ENCODE measurements at regions not wholly inside any gene's neighbourhood (a gene's known extent, or its start where the extent isn't known, plus 50 kb on each side); places are given as distances from the start of the nearest gene placed in this dataset.

DNA sequence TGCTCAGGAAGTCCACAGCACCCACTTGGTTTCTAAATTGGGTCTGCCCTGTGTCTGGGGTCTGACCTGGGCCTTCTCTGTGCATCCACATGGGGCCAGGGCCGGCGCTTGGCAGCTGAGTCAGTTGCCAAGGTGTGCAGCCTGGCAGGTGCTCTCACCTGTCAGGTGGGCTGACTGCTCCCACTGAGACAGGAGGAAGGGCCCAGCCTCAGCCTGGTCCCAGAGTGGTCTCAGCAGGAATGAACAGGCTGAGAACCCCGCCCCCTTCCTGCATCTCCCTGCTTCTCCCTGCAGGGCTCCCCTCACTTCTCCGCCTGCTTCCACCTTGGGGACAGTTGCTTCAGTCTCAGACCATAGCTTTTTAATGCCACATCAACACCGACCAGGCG lies 60.5 kb downstream of the BARX1 start:
- TF ChIP-seq, protein P1, sequence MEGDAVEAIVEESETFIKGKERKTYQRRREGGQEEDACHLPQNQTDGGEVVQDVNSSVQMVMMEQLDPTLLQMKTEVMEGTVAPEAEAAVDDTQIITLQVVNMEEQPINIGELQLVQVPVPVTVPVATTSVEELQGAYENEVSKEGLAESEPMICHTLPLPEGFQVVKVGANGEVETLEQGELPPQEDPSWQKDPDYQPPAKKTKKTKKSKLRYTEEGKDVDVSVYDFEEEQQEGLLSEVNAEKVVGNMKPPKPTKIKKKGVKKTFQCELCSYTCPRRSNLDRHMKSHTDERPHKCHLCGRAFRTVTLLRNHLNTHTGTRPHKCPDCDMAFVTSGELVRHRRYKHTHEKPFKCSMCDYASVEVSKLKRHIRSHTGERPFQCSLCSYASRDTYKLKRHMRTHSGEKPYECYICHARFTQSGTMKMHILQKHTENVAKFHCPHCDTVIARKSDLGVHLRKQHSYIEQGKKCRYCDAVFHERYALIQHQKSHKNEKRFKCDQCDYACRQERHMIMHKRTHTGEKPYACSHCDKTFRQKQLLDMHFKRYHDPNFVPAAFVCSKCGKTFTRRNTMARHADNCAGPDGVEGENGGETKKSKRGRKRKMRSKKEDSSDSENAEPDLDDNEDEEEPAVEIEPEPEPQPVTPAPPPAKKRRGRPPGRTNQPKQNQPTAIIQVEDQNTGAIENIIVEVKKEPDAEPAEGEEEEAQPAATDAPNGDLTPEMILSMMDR (IDR thresholded peaks at IDR 0.05): no peak
- no peak for TF ChIP-seq EZH2 (IDR thresholded peaks at IDR 0.05; ENCODE audit: borderline replicate concordance, insufficient read depth, low read depth, low read length, poor library complexity, severe bottlenecking)
- intact Hi-C loops (cut with micrococcal nuclease): no loop called here
- Histone ChIP-seq H3K4me1 (ENCODE audit: control insufficient read depth in 2 of 2, insufficient read depth in 2 of 2, low read length in 2 of 2) (no peaks in the 10 kb centered on the region), H3K4me2 (replicated peaks; ENCODE audit: low read depth, low read length, poor library complexity, severe bottlenecking) (no peak overlapping the region), H3K36me3 (replicated peaks in 1 of 2; ENCODE audit: control extremely low read depth in 1 of 2, control insufficient read depth in 1 of 2, extremely low read depth in 1 of 2, insufficient read depth in 2 of 2, low read length in 1 of 2) (no peaks in the 10 kb centered on the region), H3K9ac (ENCODE audit: low read length) (no peak overlapping the region), H3K27me3 (replicated peaks in 1 of 4; ENCODE audit: control extremely low read depth in 1 of 4, control insufficient read depth in 3 of 4, insufficient read depth in 4 of 4, low read length in 3 of 4) (no peaks in the 10 kb centered on the region), H3K27ac (ENCODE audit: low read length in 2 of 2) (no peak overlapping the region), H3K4me3 (ENCODE audit: control extremely low read depth in 1 of 5, extremely low read depth in 1 of 5, insufficient read depth in 1 of 5, low read depth in 2 of 5, low read length in 4 of 5) (no peak overlapping the region), H4K20me1 (ENCODE audit: control insufficient read depth, insufficient read depth, low read length, poor library complexity, severe bottlenecking) (no peaks in the 10 kb centered on the region), H3K9me3 (ENCODE audit: control extremely low read depth in 1 of 3, control insufficient read depth in 2 of 3, insufficient read depth in 1 of 3, low read length in 2 of 3) (peaks cover 0 to 28% (median 5%) of the 10 kb centered on the region in 3 donors), H2AFZ (ENCODE audit: insufficient read depth, low read depth, low read length, poor library complexity, severe bottlenecking) (no peak overlapping the region), H3K79me2 (ENCODE audit: control insufficient read depth, insufficient read depth, low read length) (no peaks in the 10 kb centered on the region)
- H3K9me3 Mint-ChIP-seq (ENCODE audit: insufficient read depth): peaks cover 3% of the 10 kb centered on the region
- H3K4me3 Mint-ChIP-seq: no peak overlapping the region
- ChIA-PET POLR2A (no interaction called here), CTCF (no interaction called here)
- DNase-seq (no peak), ATAC-seq (ENCODE audit: low read depth) (no peak)
- 96% methylated on average over 4 of the region's 6 CpGs for WGBS (ENCODE audit: insufficient coverage)
- H3K27me3 Mint-ChIP-seq: no peaks in the 10 kb centered on the region
- H3K27ac Mint-ChIP-seq: no peak overlapping the region
- H3K4me1 Mint-ChIP-seq: no peaks in the 10 kb centered on the region

DNA sequence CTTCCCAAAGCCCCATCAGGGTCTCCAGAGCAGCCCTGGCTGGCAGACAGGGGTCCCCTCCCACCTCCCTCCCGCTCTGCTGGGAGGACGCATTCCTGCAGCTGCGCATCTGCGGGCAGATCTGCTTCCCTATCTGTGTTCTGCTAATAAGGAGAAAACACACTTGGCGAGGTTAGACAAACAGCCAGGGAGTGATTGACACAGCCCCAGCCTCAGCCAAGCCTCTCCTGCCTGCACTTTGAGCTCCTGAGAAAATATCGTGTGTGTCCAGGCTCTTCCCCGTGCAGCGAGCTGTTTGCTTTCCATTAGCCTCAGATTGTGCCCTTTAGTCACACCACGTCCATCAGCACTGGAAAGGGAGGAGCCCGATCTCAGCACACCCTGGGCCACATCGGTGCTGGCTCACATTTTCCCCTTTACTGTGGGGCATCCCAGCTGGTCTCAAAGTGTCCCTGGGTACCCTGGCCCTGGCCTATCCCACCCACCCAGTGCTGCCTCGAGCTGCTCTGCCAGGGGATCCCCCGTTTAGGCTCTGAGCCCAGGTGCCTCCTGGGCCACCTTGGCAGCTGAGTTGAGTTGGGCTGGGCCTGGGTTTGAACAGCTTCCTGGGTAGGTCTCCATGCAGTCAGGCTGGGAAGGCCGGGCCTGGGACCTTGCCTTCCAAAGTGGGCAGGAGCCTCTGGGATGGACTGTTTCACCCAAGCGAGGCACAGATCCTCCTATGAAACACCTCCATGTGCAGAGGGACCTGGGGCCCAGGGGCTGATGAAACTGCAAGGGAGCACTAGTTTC lies 61.1 kb downstream of the BARX1 start:
- Mint-ChIP-seq H3K4me3 (no peak overlapping the region), H3K9me3 (ENCODE audit: insufficient read depth) (peaks cover 3% of the 10 kb centered on the region), H3K27ac (no peak overlapping the region), H3K4me1 (no peaks in the 10 kb centered on the region), H3K27me3 (no peaks in the 10 kb centered on the region)
- WGBS (ENCODE audit: insufficient coverage): 92% methylated on average over 15 of the region's 15 CpGs
- DNase-seq (no peak), ATAC-seq (ENCODE audit: low read depth) (no peak)
- no peaks in the 10 kb centered on the region for H3K4me1 ChIP-seq (ENCODE audit: control insufficient read depth in 2 of 2, insufficient read depth in 2 of 2, low read length in 2 of 2)
- no peaks in the 10 kb centered on the region for H3K79me2 ChIP-seq (ENCODE audit: control insufficient read depth, insufficient read depth, low read length)
- no peaks in the 10 kb centered on the region for H3K27me3 ChIP-seq (replicated peaks in 1 of 4; ENCODE audit: control extremely low read depth in 1 of 4, control insufficient read depth in 3 of 4, insufficient read depth in 4 of 4, low read length in 3 of 4)
- POLR2A ChIA-PET: no interaction called here
- no peak overlapping the region for H3K9ac ChIP-seq (ENCODE audit: low read length)
- no peak overlapping the region for H3K4me3 ChIP-seq (ENCODE audit: control extremely low read depth in 1 of 5, extremely low read depth in 1 of 5, insufficient read depth in 1 of 5, low read depth in 2 of 5, low read length in 4 of 5)
- H3K27ac ChIP-seq (ENCODE audit: low read length in 2 of 2): no peak overlapping the region
- intact Hi-C loops (cut with micrococcal nuclease): no loop called here
- H3K9me3 ChIP-seq (ENCODE audit: control extremely low read depth in 1 of 3, control insufficient read depth in 2 of 3, insufficient read depth in 1 of 3, low read length in 2 of 3): peaks cover 0 to 27% (median 5%) of the 10 kb centered on the region in 3 donors
- TF ChIP-seq EZH2 (IDR thresholded peaks at IDR 0.05; ENCODE audit: borderline replicate concordance, insufficient read depth, low read depth, low read length, poor library complexity, severe bottlenecking): no peak
- TF ChIP-seq, protein P1 (IDR thresholded peaks at IDR 0.05): no peak
- H3K4me2 ChIP-seq (replicated peaks; ENCODE audit: low read depth, low read length, poor library complexity, severe bottlenecking): no peak overlapping the region
- H4K20me1 ChIP-seq (ENCODE audit: control insufficient read depth, insufficient read depth, low read length, poor library complexity, severe bottlenecking): no peaks in the 10 kb centered on the region
- CTCF ChIA-PET: no interaction called here
- no peaks in the 10 kb centered on the region for H3K36me3 ChIP-seq (replicated peaks in 1 of 2; ENCODE audit: control extremely low read depth in 1 of 2, control insufficient read depth in 1 of 2, extremely low read depth in 1 of 2, insufficient read depth in 2 of 2, low read length in 1 of 2)
- no peak overlapping the region for H2AFZ ChIP-seq (ENCODE audit: insufficient read depth, low read depth, low read length, poor library complexity, severe bottlenecking)

All from B cell (primary cell).